H1 (cell line): ENCODE measurements at regions not wholly inside any gene's neighbourhood (a gene's known extent, or its start where the extent isn't known, plus 50 kb on each side); places are given as distances from the start of the nearest gene placed in this dataset.

Experiments used
- BRCA1 ChIP-seq: IDR thresholded peaks from 2 replicates; pipeline ENCODE4 v1.6.1; 2012; ENCODE audit warnings: low read depth, low read length, improper control_type of control experiment
- CTCF ChIP-seq, 3 experiments: IDR thresholded peaks; 1 replicate in 2 of 3; 2 replicates in 1 of 3; pipeline versions ENCODE4 v1.5.1 to v1.6.1; 2011; ENCODE audit warnings: low read length in 3 of 3, mild to moderate bottlenecking in 3 of 3, inconsistent platforms in 2 of 3, low read depth in 1 of 3, moderate library complexity in 1 of 3; ENCODE audit not compliant: insufficient read depth in 1 of 3; ENCODE audit errors: control extremely low read depth in 1 of 3
- EP300 ChIP-seq, 2 experiments: IDR thresholded peaks; 1 replicate in 1 of 2; 2 replicates in 1 of 2; pipeline ENCODE4 v1.6.1; 2011 to 2012; ENCODE audit warnings: low read depth in 2 of 2, low read length in 2 of 2, mild to moderate bottlenecking in 2 of 2, borderline replicate concordance in 1 of 2, inconsistent platforms in 1 of 2, moderate library complexity in 1 of 2
- POLR2A ChIP-seq, 2 experiments: IDR thresholded peaks; 1 replicate in 1 of 2; 2 replicates in 1 of 2; pipeline ENCODE4 v1.6.1; 2011; ENCODE audit warnings: low read depth in 2 of 2, low read length in 2 of 2, mild to moderate bottlenecking in 2 of 2; ENCODE audit errors: control extremely low read depth in 1 of 2
- POLR2AphosphoS5 ChIP-seq: IDR thresholded peaks from 2 replicates; pipeline ENCODE4 v1.6.1; 2011; ENCODE audit warnings: low read depth, low read length
- SP1 ChIP-seq: IDR thresholded peaks from 2 replicates; pipeline ENCODE4 v1.6.1; 2011; ENCODE audit warnings: low read depth, low read length
- ZNF274 ChIP-seq: IDR thresholded peaks from 2 replicates; pipeline ENCODE4 v1.7.0; 2012; ENCODE audit warnings: low read length, borderline replicate concordance; ENCODE audit errors: extremely low read depth

GRCh38 chrX:38927592-38927991 is 126.3 kb downstream of the MID1IP1 start:
- no peak for TF ChIP-seq BRCA1
- no peak for TF ChIP-seq ZNF274
- TF ChIP-seq CTCF (IDR thresholded peaks at IDR 0.05; ENCODE audit: control extremely low read depth in 1 of 3, insufficient read depth in 1 of 3, low read depth in 1 of 3, low read length in 3 of 3) = no peak
- TF ChIP-seq SP1 = no peak
- no peak for TF ChIP-seq EP300 (IDR thresholded peaks at IDR 0.05; ENCODE audit: borderline replicate concordance in 1 of 2, low read depth in 2 of 2, low read length in 2 of 2)
- no peak for TF ChIP-seq POLR2AphosphoS5
- TF ChIP-seq POLR2A (IDR thresholded peaks at IDR 0.05; ENCODE audit: control extremely low read depth in 1 of 2, low read depth in 2 of 2, low read length in 2 of 2) = no peak
